Common myeloid progenitor, CD34-positive (primary cell): ENCODE measurements at regions not wholly inside any gene's neighbourhood (a gene's known extent, or its start where the extent isn't known, plus 50 kb on each side); places are given as distances from the start of the nearest gene placed in this dataset.

Experiments used
- CTCF ChIA-PET: fragments of 350-600 bp; sonication (Branson Sonifier 250); formaldehyde crosslinking; loops from one replicate; lab custom pipeline; 2021; ENCODE audit warnings: antibody characterized with exemption; lab: Charles Lee
- POLR2A ChIA-PET: fragments of 350-600 bp; sonication (Branson Sonifier 250); formaldehyde crosslinking; loops from one replicate; lab custom pipeline; 2021; ENCODE audit warnings: antibody characterized with exemption; lab: Charles Lee
- DNase-seq, 3 donors: peaks; one replicate each; pipeline versions ENCODE4 v3.0.0 to v3.0.0-alpha.2; 2013
- H3K27ac ChIP-seq, 2 experiments: 1 replicate in 1 of 2; 2 replicates in 1 of 2; pipeline ENCODE4 v1.7.0; 2013; ENCODE audit warnings: inconsistent platforms in 2 of 2, low read length in 2 of 2, mild to moderate bottlenecking in 2 of 2, low read depth in 1 of 2, moderate library complexity in 1 of 2; ENCODE audit not compliant: severe bottlenecking in 2 of 2, insufficient read depth in 1 of 2, poor library complexity in 1 of 2
- H3K27me3 ChIP-seq, 5 experiments: replicated peaks in 2 of 5; 1 replicate in 3 of 5; 2 replicates in 2 of 5; pipeline versions ENCODE4 v1.6.1 to v1.7.0; 2013; ENCODE audit warnings: low read length in 4 of 5, mild to moderate bottlenecking in 2 of 5, moderate library complexity in 2 of 5, inconsistent platforms in 1 of 5; ENCODE audit not compliant: insufficient read depth in 5 of 5, control insufficient read depth in 4 of 5
- H3K36me3 ChIP-seq, 4 experiments: 1 replicate in 2 of 4; 2 replicates in 2 of 4; pipeline versions ENCODE4 v1.6.1 to v1.7.0; 2013; ENCODE audit warnings: low read length in 3 of 4, control low read depth in 1 of 4, mild to moderate bottlenecking in 1 of 4; ENCODE audit not compliant: control insufficient read depth in 4 of 4, insufficient read depth in 4 of 4
- H3K4me1 ChIP-seq, 4 experiments: 1 replicate in 3 of 4; 2 replicates in 1 of 4; pipeline versions ENCODE4 v1.6.1 to v1.7.1; 2013; ENCODE audit warnings: low read length in 3 of 4, mild to moderate bottlenecking in 3 of 4, control low read depth in 1 of 4, inconsistent platforms in 1 of 4, moderate library complexity in 1 of 4; ENCODE audit not compliant: control insufficient read depth in 4 of 4, insufficient read depth in 4 of 4; ENCODE audit errors: control extremely low read depth in 1 of 4
- H3K4me3 ChIP-seq, 7 experiments: 1 replicate in 4 of 7; 2 replicates in 3 of 7; pipeline versions ENCODE4 v1.5.1 to v1.7.0; 2013; ENCODE audit warnings: mild to moderate bottlenecking in 7 of 7, low read length in 6 of 7, moderate library complexity in 6 of 7, inconsistent platforms in 2 of 7, low read depth in 2 of 7, control low read depth in 1 of 7; ENCODE audit not compliant: insufficient read depth in 4 of 7, control insufficient read depth in 1 of 7; ENCODE audit errors: extremely low read depth in 1 of 7
- H3K9me3 ChIP-seq, 5 experiments: 1 replicate in 4 of 5; 2 replicates in 1 of 5; pipeline versions ENCODE4 v1.6.1 to v1.7.1; 2013; ENCODE audit warnings: low read length in 4 of 5, mild to moderate bottlenecking in 2 of 5, inconsistent platforms in 1 of 5, low read depth in 1 of 5, moderate library complexity in 1 of 5; ENCODE audit not compliant: control insufficient read depth in 4 of 5, insufficient read depth in 2 of 5; ENCODE audit errors: control extremely low read depth in 1 of 5
- WGBS: methylation state at CpG from one replicate; pipeline ENCODE4 v1.1.5; 2013; ENCODE audit not compliant: insufficient coverage; 5-methylcytosine and 5-hydroxymethylcytosine counted together

- DNase-seq = no peak
- Histone ChIP-seq H3K27me3 (no peaks in the 10 kb centered on the region), H3K9me3 (no peaks in the 10 kb centered on the region), H3K27ac (no peak overlapping the region), H3K36me3 (no peaks in the 10 kb centered on the region), H3K4me1 (no peaks in the 10 kb centered on the region), H3K4me3 (no peak overlapping the region)
- CTCF ChIA-PET = interaction anchor here (2.0 kb wide), 1 partner anchor 13 kb away, joined by 5 read pairs; no protein-coding TSS in a partner anchor
- POLR2A ChIA-PET = no interaction called here
- 0% methylated on average over 1 of the region's 3 CpGs for WGBS
Measured at GRCh38 chr1:88163187-88163586, 520.9 kb upstream of the PKN2 start.

- CTCF ChIA-PET = no interaction called here
Measured at GRCh38 chr1:88168126-88168525, 515.9 kb upstream of the PKN2 start.

GRCh38 chr1:88169139-88169538 is 514.9 kb upstream of the PKN2 start:
- Histone ChIP-seq H3K27me3 (no peaks in the 10 kb centered on the region), H3K4me1 (peaks cover 0 to 2% (median 0%) of the 10 kb centered on the region in 4 experiments), H3K9me3 (no peaks in the 10 kb centered on the region), H3K27ac (no peak overlapping the region), H3K4me3 (no peak overlapping the region), H3K36me3 (no peaks in the 10 kb centered on the region)
- CTCF ChIA-PET = no interaction called here
- DNase-seq = no peak
- 100% methylated on average over 2 of the region's 3 CpGs for WGBS
- POLR2A ChIA-PET = no interaction called here

More at GRCh38 chr1:88168126-88168525, 515.9 kb upstream of the PKN2 start:
- Histone ChIP-seq H3K27ac (no peak overlapping the region), H3K36me3 (no peaks in the 10 kb centered on the region), H3K4me1 (peaks cover 0 to 2% (median 0%) of the 10 kb centered on the region in 4 experiments), H3K9me3 (no peaks in the 10 kb centered on the region), H3K4me3 (no peak overlapping the region), H3K27me3 (no peaks in the 10 kb centered on the region)
- POLR2A ChIA-PET = no interaction called here
- DNase-seq = no peak

GRCh38 chr1:88169939-88170338 is 514.1 kb upstream of the PKN2 start:
- no peak for DNase-seq
- ChIA-PET POLR2A (no interaction called here), CTCF (interaction anchor here (1.4 kb wide), 1 partner anchor 10 kb away, joined by 9 read pairs; no protein-coding TSS in a partner anchor)
- Histone ChIP-seq H3K4me3 (no peak overlapping the region), H3K27ac (no peak overlapping the region), H3K9me3 (no peaks in the 10 kb centered on the region), H3K27me3 (no peaks in the 10 kb centered on the region), H3K4me1 (peaks cover 0 to 2% (median 0%) of the 10 kb centered on the region in 4 experiments), H3K36me3 (no peaks in the 10 kb centered on the region)

- no peaks in the 10 kb centered on the region for H3K27me3 ChIP-seq
- 100% methylated on average over 2 of the region's 3 CpGs for WGBS
- H3K4me1 ChIP-seq = peaks cover 0 to 2% (median 0%) of the 10 kb centered on the region in 4 experiments
- ChIA-PET POLR2A (no interaction called here), CTCF (no interaction called here)
- H3K27ac ChIP-seq = no peak overlapping the region
- DNase-seq = no peak
- H3K36me3 ChIP-seq = no peaks in the 10 kb centered on the region
- H3K4me3 ChIP-seq = no peak overlapping the region
- no peaks in the 10 kb centered on the region for H3K9me3 ChIP-seq
Measured at GRCh38 chr1:88175120-88175630, 508.9 kb upstream of the PKN2 start.

GRCh38 chr1:88175631-88176226 is 508.3 kb upstream of the PKN2 start:
- no peak for DNase-seq
- CTCF ChIA-PET = no interaction called here
- WGBS = 83% methylated on average over 8 of the region's 10 CpGs

GRCh38 chr1:88179943-88180342 is 504.1 kb upstream of the PKN2 start:
- DNase-seq = no peak
- CTCF ChIA-PET = interaction anchor here (0.9 to 1.7 kb wide), 5 partner anchors 10 to 204 kb away, joined by 3 to 10 read pairs (median 8); no protein-coding TSS in a partner anchor
- no peaks in the 10 kb centered on the region for H3K36me3 ChIP-seq

More at GRCh38 chr1:88175631-88176226, 508.3 kb upstream of the PKN2 start:
- no peak overlapping the region for H3K27ac ChIP-seq
- H3K4me1 ChIP-seq = peaks cover 0 to 2% (median 0%) of the 10 kb centered on the region in 4 experiments
- H3K36me3 ChIP-seq = no peaks in the 10 kb centered on the region
- no peak overlapping the region for H3K4me3 ChIP-seq
- no peaks in the 10 kb centered on the region for H3K9me3 ChIP-seq
- H3K27me3 ChIP-seq = no peaks in the 10 kb centered on the region
- POLR2A ChIA-PET = no interaction called here

More at GRCh38 chr1:88179943-88180342, 504.1 kb upstream of the PKN2 start:
- Histone ChIP-seq H3K27ac (no peak overlapping the region), H3K9me3 (no peaks in the 10 kb centered on the region), H3K4me3 (no peak overlapping the region), H3K4me1 (no peaks in the 10 kb centered on the region), H3K27me3 (no peaks in the 10 kb centered on the region)
- POLR2A ChIA-PET = no interaction called here
- WGBS = 100% methylated on average over 2 of the region's 5 CpGs
